ENCODE measurements at regions not wholly inside any gene's neighbourhood (a gene's known extent, or its start where the extent isn't known, plus 50 kb on each side); places are given as distances from the start of the nearest gene placed in this dataset.

DNA sequence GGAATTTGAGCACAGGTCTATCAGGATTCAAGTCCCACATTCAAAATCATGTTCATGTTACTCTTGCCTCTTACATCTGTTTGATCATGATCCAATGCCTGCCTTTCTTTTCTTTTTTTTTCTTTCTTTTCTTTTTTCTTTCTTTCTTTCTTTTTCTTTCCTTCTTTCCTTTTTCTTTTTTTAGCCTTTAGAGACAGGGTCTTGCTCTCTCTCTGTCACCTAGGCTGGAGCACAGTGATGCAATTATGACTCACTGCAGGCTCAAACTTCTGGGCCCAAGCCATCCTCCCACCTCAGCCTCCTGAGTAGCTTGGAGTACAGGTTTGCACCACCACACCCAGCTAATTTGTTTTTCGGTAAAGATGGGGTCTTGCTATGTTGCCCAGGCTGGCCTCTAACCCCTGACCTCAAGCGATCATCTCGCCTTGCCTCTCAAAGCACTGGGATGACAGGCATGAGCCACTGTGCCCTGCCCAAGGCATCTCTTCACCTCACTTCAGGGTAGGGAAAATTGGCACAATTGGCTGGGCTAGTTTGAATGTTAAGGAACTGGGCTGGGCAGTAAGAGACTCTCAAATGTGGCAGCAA lies 359.2 kb downstream of the FBXW7 start:
- no peaks in the 10 kb centered on the region for H3K79me2 ChIP-seq
- no peaks in the 10 kb centered on the region for H3K9me2 ChIP-seq (replicated peaks; ENCODE audit: insufficient read depth)
- no peak overlapping the region for H3K4me3 ChIP-seq
- H3K4me1 ChIP-seq (ENCODE audit: insufficient read depth) = no peaks in the 10 kb centered on the region
- no peaks in the 10 kb centered on the region for H4K20me1 ChIP-seq (ENCODE audit: insufficient read depth, poor library complexity, severe bottlenecking)
- WGBS (ENCODE audit: low lambda C conversion rate, missing lambda C conversion rate) = 71% methylated on average over 3 of the region's 3 CpGs
- TF ChIP-seq EZH2 (IDR thresholded peaks at IDR 0.05; ENCODE audit: borderline replicate concordance) (no peak), EZH2phosphoT487 (IDR thresholded peaks at IDR 0.05; ENCODE audit: low read depth, severe bottlenecking, unreplicated experiment) (no peak)
- TF ChIP-seq, protein P1, sequence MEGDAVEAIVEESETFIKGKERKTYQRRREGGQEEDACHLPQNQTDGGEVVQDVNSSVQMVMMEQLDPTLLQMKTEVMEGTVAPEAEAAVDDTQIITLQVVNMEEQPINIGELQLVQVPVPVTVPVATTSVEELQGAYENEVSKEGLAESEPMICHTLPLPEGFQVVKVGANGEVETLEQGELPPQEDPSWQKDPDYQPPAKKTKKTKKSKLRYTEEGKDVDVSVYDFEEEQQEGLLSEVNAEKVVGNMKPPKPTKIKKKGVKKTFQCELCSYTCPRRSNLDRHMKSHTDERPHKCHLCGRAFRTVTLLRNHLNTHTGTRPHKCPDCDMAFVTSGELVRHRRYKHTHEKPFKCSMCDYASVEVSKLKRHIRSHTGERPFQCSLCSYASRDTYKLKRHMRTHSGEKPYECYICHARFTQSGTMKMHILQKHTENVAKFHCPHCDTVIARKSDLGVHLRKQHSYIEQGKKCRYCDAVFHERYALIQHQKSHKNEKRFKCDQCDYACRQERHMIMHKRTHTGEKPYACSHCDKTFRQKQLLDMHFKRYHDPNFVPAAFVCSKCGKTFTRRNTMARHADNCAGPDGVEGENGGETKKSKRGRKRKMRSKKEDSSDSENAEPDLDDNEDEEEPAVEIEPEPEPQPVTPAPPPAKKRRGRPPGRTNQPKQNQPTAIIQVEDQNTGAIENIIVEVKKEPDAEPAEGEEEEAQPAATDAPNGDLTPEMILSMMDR (IDR thresholded peaks at IDR 0.05; ENCODE audit: poor library complexity) = no peak
- H3K27me3 ChIP-seq = no peaks in the 10 kb centered on the region
- H3K27ac ChIP-seq = no peak overlapping the region
- H2AFZ ChIP-seq = no peak overlapping the region
- H3K9me3 ChIP-seq (ENCODE audit: low read depth) = no peaks in the 10 kb centered on the region
- H3K4me2 ChIP-seq = no peak overlapping the region
- DNase-seq (ENCODE audit: low spot score) = no peak
- H3K36me3 ChIP-seq (replicated peaks; ENCODE audit: insufficient read depth, low read depth) = no peaks in the 10 kb centered on the region

GRCh38 chr4:152175586-152175985 lies 360.3 kb downstream of the FBXW7 start:
- Histone ChIP-seq H3K9me2 (replicated peaks; ENCODE audit: insufficient read depth) (no peaks in the 10 kb centered on the region), H3K27ac (no peak overlapping the region), H3K4me3 (no peak overlapping the region), H3K36me3 (replicated peaks; ENCODE audit: insufficient read depth, low read depth) (no peaks in the 10 kb centered on the region), H4K20me1 (ENCODE audit: insufficient read depth, poor library complexity, severe bottlenecking) (no peaks in the 10 kb centered on the region), H3K9me3 (ENCODE audit: low read depth) (no peaks in the 10 kb centered on the region), H3K79me2 (no peaks in the 10 kb centered on the region), H3K4me2 (no peak overlapping the region), H2AFZ (no peak overlapping the region), H3K27me3 (no peaks in the 10 kb centered on the region), H3K4me1 (ENCODE audit: insufficient read depth) (no peaks in the 10 kb centered on the region)
- DNase-seq (ENCODE audit: low spot score) = no peak
- 87% methylated on average over 2 of the region's 2 CpGs for WGBS (ENCODE audit: low lambda C conversion rate, missing lambda C conversion rate)
- TF ChIP-seq, protein P1 (IDR thresholded peaks at IDR 0.05; ENCODE audit: poor library complexity) = no peak
- TF ChIP-seq EZH2phosphoT487 (IDR thresholded peaks at IDR 0.05; ENCODE audit: low read depth, severe bottlenecking, unreplicated experiment) (no peak), EZH2 (IDR thresholded peaks at IDR 0.05; ENCODE audit: borderline replicate concordance) (no peak)

GRCh38 chr4:152172146-152172545 lies 363.7 kb downstream of the FBXW7 start:
- H3K9me3 ChIP-seq (ENCODE audit: low read depth) = no peaks in the 10 kb centered on the region
- 58% methylated on average over 6 of the region's 6 CpGs for WGBS (ENCODE audit: low lambda C conversion rate, missing lambda C conversion rate)

More at GRCh38 chr4:152172146-152172545, 363.7 kb downstream of the FBXW7 start:
- no peaks in the 10 kb centered on the region for H4K20me1 ChIP-seq (ENCODE audit: insufficient read depth, poor library complexity, severe bottlenecking)
- TF ChIP-seq, protein P1 (IDR thresholded peaks at IDR 0.05; ENCODE audit: poor library complexity) = no peak
- TF ChIP-seq EZH2phosphoT487 (IDR thresholded peaks at IDR 0.05; ENCODE audit: low read depth, severe bottlenecking, unreplicated experiment) = no peak
- TF ChIP-seq EZH2 (IDR thresholded peaks at IDR 0.05; ENCODE audit: borderline replicate concordance) = no peak
- no peak overlapping the region for H3K27ac ChIP-seq
- no peaks in the 10 kb centered on the region for H3K27me3 ChIP-seq
- H3K4me2 ChIP-seq = no peak overlapping the region
- no peak for DNase-seq (ENCODE audit: low spot score)
- H2AFZ ChIP-seq = no peak overlapping the region
- H3K36me3 ChIP-seq (replicated peaks; ENCODE audit: insufficient read depth, low read depth) = no peaks in the 10 kb centered on the region
- H3K4me3 ChIP-seq = no peak overlapping the region
- H3K9me2 ChIP-seq (replicated peaks; ENCODE audit: insufficient read depth) = no peaks in the 10 kb centered on the region
- no peaks in the 10 kb centered on the region for H3K79me2 ChIP-seq
- no peaks in the 10 kb centered on the region for H3K4me1 ChIP-seq (ENCODE audit: insufficient read depth)

Data from hepatocyte (in vitro differentiated cells).